ENCODE measurements at regions not wholly inside any gene's neighbourhood (a gene's known extent, or its start where the extent isn't known, plus 50 kb on each side); places are given as distances from the start of the nearest gene placed in this dataset.

- H3K4me3 ChIP-seq (ENCODE audit: low read depth, low read length) = no peak overlapping the region
- H3K27me3 ChIP-seq (ENCODE audit: insufficient read depth, low read depth, severe bottlenecking) = peaks cover 75% of the 10 kb centered on the region
- no peak for TF ChIP-seq CTCF (IDR thresholded peaks at IDR 0.05; ENCODE audit: low read depth, low read length)
- no peaks in the 10 kb centered on the region for H3K9me3 ChIP-seq (ENCODE audit: severe bottlenecking)
- H3K27ac ChIP-seq = no peak overlapping the region
- no peak for DNase-seq
- no peaks in the 10 kb centered on the region for H3K36me3 ChIP-seq
Measured at GRCh38 chr4:36719425-36719824, 438.0 kb downstream of the DTHD1 start.

- Histone ChIP-seq H3K27ac (no peak overlapping the region), H3K27me3 (ENCODE audit: insufficient read depth, low read depth, severe bottlenecking) (peaks cover 62% of the 10 kb centered on the region), H3K36me3 (no peaks in the 10 kb centered on the region), H3K9me3 (ENCODE audit: severe bottlenecking) (no peaks in the 10 kb centered on the region), H3K4me3 (ENCODE audit: low read depth, low read length) (no peak overlapping the region)
- no peak for DNase-seq
- TF ChIP-seq CTCF (IDR thresholded peaks at IDR 0.05; ENCODE audit: low read depth, low read length) = no peak
Measured at GRCh38 chr4:36722986-36723385, 441.6 kb downstream of the DTHD1 start.

- H3K4me3 ChIP-seq (ENCODE audit: low read depth, low read length) = no peak overlapping the region
Measured at GRCh38 chr4:36734334-36734733, 452.9 kb downstream of the DTHD1 start.

GRCh38 chr4:36737691-36738090, 456.3 kb downstream of the DTHD1 start:
- peaks cover 76% of the 10 kb centered on the region for H3K27me3 ChIP-seq (ENCODE audit: insufficient read depth, low read depth, severe bottlenecking)

More at GRCh38 chr4:36734334-36734733, 452.9 kb downstream of the DTHD1 start:
- Histone ChIP-seq H3K27ac (no peak overlapping the region), H3K27me3 (ENCODE audit: insufficient read depth, low read depth, severe bottlenecking) (peaks cover 45% of the 10 kb centered on the region), H3K9me3 (ENCODE audit: severe bottlenecking) (no peaks in the 10 kb centered on the region), H3K36me3 (no peaks in the 10 kb centered on the region)
- TF ChIP-seq CTCF (IDR thresholded peaks at IDR 0.05; ENCODE audit: low read depth, low read length) = no peak
- no peak for DNase-seq

GRCh38 chr4:36740796-36741310, 459.4 kb downstream of the DTHD1 start:
- no peak for DNase-seq
- Histone ChIP-seq H3K27me3 (ENCODE audit: insufficient read depth, low read depth, severe bottlenecking) (peaks cover 81% of the 10 kb centered on the region), H3K36me3 (no peaks in the 10 kb centered on the region), H3K9me3 (ENCODE audit: severe bottlenecking) (peaks cover 4% of the 10 kb centered on the region), H3K27ac (no peak overlapping the region), H3K4me3 (ENCODE audit: low read depth, low read length) (no peak overlapping the region)
- no peak for TF ChIP-seq CTCF (IDR thresholded peaks at IDR 0.05; ENCODE audit: low read depth, low read length)

More at GRCh38 chr4:36737691-36738090, 456.3 kb downstream of the DTHD1 start:
- no peak for DNase-seq
- TF ChIP-seq CTCF (IDR thresholded peaks at IDR 0.05; ENCODE audit: low read depth, low read length) = no peak
- Histone ChIP-seq H3K4me3 (ENCODE audit: low read depth, low read length) (no peak overlapping the region), H3K27ac (no peak overlapping the region), H3K9me3 (ENCODE audit: severe bottlenecking) (no peaks in the 10 kb centered on the region), H3K36me3 (no peaks in the 10 kb centered on the region)

Data from WERI-Rb-1 (cell line).